SK-N-SH treated with all-trans-retinoic acid at 6 μM for 48 hours (cell line): ENCODE measurements at regions not wholly inside any gene's neighbourhood (a gene's known extent, or its start where the extent isn't known, plus 50 kb on each side); places are given as distances from the start of the nearest gene placed in this dataset.

Source experiments
- ATAC-seq: fragments of 200-7000 bp; cut with Tn5 transposase; 3 replicates; pipeline ENCODE4 v1.9.1; 2020; ENCODE audit warnings: mild to moderate bottlenecking, moderate library complexity
- ARNTL ChIP-seq: fragments of 450-650 bp; formaldehyde crosslinking; IDR thresholded peaks from 2 replicates; pipeline ENCODE4 v1.5.0; 2020; ENCODE audit warnings: low read depth, mild to moderate bottlenecking, moderate library complexity, borderline replicate concordance
- BACH2 ChIP-seq: fragments of 250-450 bp; sonication (Bioruptor Pico); IDR thresholded peaks from 2 replicates; pipeline ENCODE4 v1.9.0; 2021; ENCODE audit warnings: mild to moderate bottlenecking, borderline replicate concordance
- ESRRG ChIP-seq: fragments of 250-450 bp; sonication (Bioruptor Pico); IDR thresholded peaks from 2 replicates; pipeline ENCODE4 v1.6.1; 2021; ENCODE audit warnings: mild to moderate bottlenecking
- GLIS3 ChIP-seq: fragments of 250-450 bp; sonication (Bioruptor Pico); IDR thresholded peaks from 2 replicates; pipeline ENCODE4 v1.5.0; 2020; ENCODE audit warnings: mild to moderate bottlenecking, moderate library complexity
- OSR1 ChIP-seq: fragments of 250-450 bp; sonication (Bioruptor Pico); IDR thresholded peaks from 2 replicates; pipeline ENCODE4 v1.8.0; 2022; ENCODE audit warnings: moderate library complexity, mild to moderate bottlenecking, inconsistent platforms
- PPARA ChIP-seq: fragments of 250-450 bp; sonication (Bioruptor Pico); IDR thresholded peaks from 2 replicates; pipeline ENCODE4 v1.5.0; 2020; ENCODE audit warnings: mild to moderate bottlenecking, borderline replicate concordance
- RARB ChIP-seq: fragments of 250-450 bp; sonication (Bioruptor Pico); IDR thresholded peaks from 2 replicates; pipeline ENCODE4 v1.8.0; 2021; ENCODE audit warnings: mild to moderate bottlenecking, moderate library complexity
- SNAI2 ChIP-seq: fragments of 250-450 bp; sonication (Bioruptor Pico); IDR thresholded peaks from 2 replicates; pipeline ENCODE4 v1.5.0; 2020; ENCODE audit warnings: mild to moderate bottlenecking, moderate library complexity
- TOX ChIP-seq: fragments of 250-450 bp; sonication (Bioruptor Pico); IDR thresholded peaks from 2 replicates; pipeline ENCODE4 v1.8.0; 2021; ENCODE audit warnings: mild to moderate bottlenecking, moderate library complexity, borderline replicate concordance
- ZC3H10 ChIP-seq: fragments of 250-450 bp; sonication (Bioruptor Pico); IDR thresholded peaks from 2 replicates; pipeline ENCODE4 v1.5.1; 2021; ENCODE audit warnings: mild to moderate bottlenecking, moderate library complexity
- ZFP3 ChIP-seq: fragments of 250-450 bp; sonication (Bioruptor Pico); IDR thresholded peaks from 2 replicates; pipeline ENCODE4 v1.5.0; 2020; ENCODE audit warnings: mild to moderate bottlenecking, moderate library complexity
- ZFP30 ChIP-seq: fragments of 450-650 bp; formaldehyde crosslinking; IDR thresholded peaks from 2 replicates; pipeline ENCODE4 v1.5.0; 2022; ENCODE audit warnings: mild to moderate bottlenecking, moderate library complexity
- ZNF565 ChIP-seq: fragments of 450-650 bp; formaldehyde crosslinking; conservative IDR thresholded peaks from 2 replicates; pipeline ENCODE4 v1.5.0; 2020; ENCODE audit warnings: low read depth, mild to moderate bottlenecking, moderate library complexity
- ZNF70 ChIP-seq: fragments of 450-650 bp; formaldehyde crosslinking; IDR thresholded peaks from 2 replicates; pipeline ENCODE4 v1.5.0; 2020; ENCODE audit warnings: mild to moderate bottlenecking, moderate library complexity
- ZNF8 ChIP-seq: fragments of 450-650 bp; formaldehyde crosslinking; IDR thresholded peaks from 2 replicates; pipeline ENCODE4 v1.5.0; 2020; ENCODE audit warnings: mild to moderate bottlenecking, moderate library complexity
- TF ChIP-seq, protein P1 (sequence below): fragments of 250-450 bp; sonication (Bioruptor Pico); IDR thresholded peaks from 2 replicates; pipeline ENCODE4 v1.5.1; 2021; ENCODE audit warnings: mild to moderate bottlenecking, moderate library complexity
- TF ChIP-seq, protein P2 (sequence below): fragments of 250-450 bp; sonication (Bioruptor Pico); IDR thresholded peaks from 2 replicates; pipeline ENCODE4 v1.8.0; 2021; ENCODE audit warnings: low read depth, mild to moderate bottlenecking, moderate library complexity, borderline replicate concordance
- TF ChIP-seq, protein P3 (sequence below): fragments of 250-450 bp; sonication (Bioruptor Pico); IDR thresholded peaks from 2 replicates; pipeline ENCODE4 v1.5.0; 2020; ENCODE audit warnings: mild to moderate bottlenecking, moderate library complexity
- TF ChIP-seq, protein P4 (sequence below): fragments of 250-450 bp; sonication (Bioruptor Pico); IDR thresholded peaks from 2 replicates; pipeline ENCODE4 v1.5.1; 2020; ENCODE audit warnings: low read depth, mild to moderate bottlenecking, moderate library complexity
- TF ChIP-seq, protein P5 (sequence below): fragments of 250-450 bp; sonication (Bioruptor Pico); IDR thresholded peaks from 2 replicates; pipeline ENCODE4 v1.8.0; 2020; ENCODE audit warnings: mild to moderate bottlenecking, moderate library complexity, borderline replicate concordance

DNA sequence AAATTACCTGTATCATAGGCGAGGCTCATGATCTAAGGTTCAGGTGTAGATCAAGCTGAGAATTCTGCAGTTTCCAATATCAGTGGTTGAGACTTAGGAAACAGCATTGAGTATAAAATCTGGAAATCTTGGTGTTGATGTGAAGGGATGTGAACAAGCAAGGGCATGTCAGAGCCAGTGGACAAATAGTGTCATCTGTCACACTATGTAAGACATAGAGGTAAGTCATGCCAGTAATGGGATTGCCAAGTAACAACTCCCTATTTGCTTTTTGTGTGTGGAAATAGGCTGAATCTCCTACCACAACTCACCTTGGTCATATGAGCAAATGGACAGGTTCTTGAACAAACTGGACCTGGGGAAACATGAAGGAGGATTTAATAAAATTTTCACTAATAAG is 334.5 kb upstream of the EMCN start:
- no peak for TF ChIP-seq ZNF565 (CRISPR knock-in tag)
- TF ChIP-seq, protein P1, sequence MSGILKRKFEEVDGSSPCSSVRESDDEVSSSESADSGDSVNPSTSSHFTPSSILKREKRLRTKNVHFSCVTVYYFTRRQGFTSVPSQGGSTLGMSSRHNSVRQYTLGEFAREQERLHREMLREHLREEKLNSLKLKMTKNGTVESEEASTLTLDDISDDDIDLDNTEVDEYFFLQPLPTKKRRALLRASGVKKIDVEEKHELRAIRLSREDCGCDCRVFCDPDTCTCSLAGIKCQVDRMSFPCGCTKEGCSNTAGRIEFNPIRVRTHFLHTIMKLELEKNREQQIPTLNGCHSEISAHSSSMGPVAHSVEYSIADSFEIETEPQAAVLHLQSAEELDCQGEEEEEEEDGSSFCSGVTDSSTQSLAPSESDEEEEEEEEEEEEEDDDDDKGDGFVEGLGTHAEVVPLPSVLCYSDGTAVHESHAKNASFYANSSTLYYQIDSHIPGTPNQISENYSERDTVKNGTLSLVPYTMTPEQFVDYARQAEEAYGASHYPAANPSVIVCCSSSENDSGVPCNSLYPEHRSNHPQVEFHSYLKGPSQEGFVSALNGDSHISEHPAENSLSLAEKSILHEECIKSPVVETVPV: no peak
- TF ChIP-seq ZNF70 (CRISPR knock-in tag): no peak
- no peak for TF ChIP-seq ZNF8
- TF ChIP-seq, protein P2, sequence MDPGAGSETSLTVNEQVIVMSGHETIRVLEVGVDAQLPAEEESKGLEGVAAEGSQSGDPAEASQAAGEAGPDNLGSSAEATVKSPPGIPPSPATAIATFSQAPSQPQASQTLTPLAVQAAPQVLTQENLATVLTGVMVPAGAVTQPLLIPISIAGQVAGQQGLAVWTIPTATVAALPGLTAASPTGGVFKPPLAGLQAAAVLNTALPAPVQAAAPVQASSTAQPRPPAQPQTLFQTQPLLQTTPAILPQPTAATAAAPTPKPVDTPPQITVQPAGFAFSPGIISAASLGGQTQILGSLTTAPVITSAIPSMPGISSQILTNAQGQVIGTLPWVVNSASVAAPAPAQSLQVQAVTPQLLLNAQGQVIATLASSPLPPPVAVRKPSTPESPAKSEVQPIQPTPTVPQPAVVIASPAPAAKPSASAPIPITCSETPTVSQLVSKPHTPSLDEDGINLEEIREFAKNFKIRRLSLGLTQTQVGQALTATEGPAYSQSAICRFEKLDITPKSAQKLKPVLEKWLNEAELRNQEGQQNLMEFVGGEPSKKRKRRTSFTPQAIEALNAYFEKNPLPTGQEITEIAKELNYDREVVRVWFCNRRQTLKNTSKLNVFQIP: no peak
- TF ChIP-seq OSR1 (CRISPR knock-in tag): no peak
- no peak for TF ChIP-seq ZC3H10 (CRISPR knock-in tag)
- no peak for TF ChIP-seq BACH2 (CRISPR knock-in tag)
- no peak for TF ChIP-seq SNAI2 (CRISPR knock-in tag)
- TF ChIP-seq ESRRG: no peak
- no peak for TF ChIP-seq GLIS3 (CRISPR knock-in tag)
- TF ChIP-seq TOX (CRISPR knock-in tag): no peak
- TF ChIP-seq ZFP3 (CRISPR knock-in tag): no peak
- TF ChIP-seq, protein P3, sequence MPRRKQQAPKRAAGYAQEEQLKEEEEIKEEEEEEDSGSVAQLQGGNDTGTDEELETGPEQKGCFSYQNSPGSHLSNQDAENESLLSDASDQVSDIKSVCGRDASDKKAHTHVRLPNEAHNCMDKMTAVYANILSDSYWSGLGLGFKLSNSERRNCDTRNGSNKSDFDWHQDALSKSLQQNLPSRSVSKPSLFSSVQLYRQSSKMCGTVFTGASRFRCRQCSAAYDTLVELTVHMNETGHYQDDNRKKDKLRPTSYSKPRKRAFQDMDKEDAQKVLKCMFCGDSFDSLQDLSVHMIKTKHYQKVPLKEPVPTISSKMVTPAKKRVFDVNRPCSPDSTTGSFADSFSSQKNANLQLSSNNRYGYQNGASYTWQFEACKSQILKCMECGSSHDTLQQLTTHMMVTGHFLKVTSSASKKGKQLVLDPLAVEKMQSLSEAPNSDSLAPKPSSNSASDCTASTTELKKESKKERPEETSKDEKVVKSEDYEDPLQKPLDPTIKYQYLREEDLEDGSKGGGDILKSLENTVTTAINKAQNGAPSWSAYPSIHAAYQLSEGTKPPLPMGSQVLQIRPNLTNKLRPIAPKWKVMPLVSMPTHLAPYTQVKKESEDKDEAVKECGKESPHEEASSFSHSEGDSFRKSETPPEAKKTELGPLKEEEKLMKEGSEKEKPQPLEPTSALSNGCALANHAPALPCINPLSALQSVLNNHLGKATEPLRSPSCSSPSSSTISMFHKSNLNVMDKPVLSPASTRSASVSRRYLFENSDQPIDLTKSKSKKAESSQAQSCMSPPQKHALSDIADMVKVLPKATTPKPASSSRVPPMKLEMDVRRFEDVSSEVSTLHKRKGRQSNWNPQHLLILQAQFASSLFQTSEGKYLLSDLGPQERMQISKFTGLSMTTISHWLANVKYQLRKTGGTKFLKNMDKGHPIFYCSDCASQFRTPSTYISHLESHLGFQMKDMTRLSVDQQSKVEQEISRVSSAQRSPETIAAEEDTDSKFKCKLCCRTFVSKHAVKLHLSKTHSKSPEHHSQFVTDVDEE (CRISPR knock-in tag): no peak
- TF ChIP-seq ZFP30 (CRISPR knock-in tag): no peak
- TF ChIP-seq RARB: no peak
- ATAC-seq: no peak

DNA sequence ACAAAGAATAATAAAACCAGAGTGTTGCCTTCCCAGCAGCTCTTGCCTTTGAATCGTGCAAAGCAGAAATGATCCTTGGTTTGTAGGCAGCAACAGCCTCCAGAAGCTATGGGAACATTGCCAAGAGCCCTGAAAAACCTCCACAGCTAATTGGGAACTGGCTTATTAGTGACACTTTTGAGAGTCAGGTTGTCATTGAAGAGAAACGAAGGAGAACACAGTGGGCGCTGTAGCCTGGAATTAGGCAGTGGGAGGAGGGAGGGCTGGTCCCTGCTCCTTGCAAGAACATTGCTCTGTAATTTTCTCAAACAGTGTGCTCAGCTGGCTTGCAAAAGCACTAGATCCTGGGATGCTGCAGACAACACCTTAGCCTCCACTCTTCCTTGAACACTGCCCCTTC is 331.5 kb upstream of the EMCN start:
- TF ChIP-seq, protein P4, sequence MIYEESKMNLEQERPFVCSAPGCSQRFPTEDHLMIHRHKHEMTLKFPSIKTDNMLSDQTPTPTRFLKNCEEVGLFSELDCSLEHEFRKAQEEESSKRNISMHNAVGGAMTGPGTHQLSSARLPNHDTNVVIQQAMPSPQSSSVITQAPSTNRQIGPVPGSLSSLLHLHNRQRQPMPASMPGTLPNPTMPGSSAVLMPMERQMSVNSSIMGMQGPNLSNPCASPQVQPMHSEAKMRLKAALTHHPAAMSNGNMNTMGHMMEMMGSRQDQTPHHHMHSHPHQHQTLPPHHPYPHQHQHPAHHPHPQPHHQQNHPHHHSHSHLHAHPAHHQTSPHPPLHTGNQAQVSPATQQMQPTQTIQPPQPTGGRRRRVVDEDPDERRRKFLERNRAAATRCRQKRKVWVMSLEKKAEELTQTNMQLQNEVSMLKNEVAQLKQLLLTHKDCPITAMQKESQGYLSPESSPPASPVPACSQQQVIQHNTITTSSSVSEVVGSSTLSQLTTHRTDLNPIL (CRISPR knock-in tag): no peak
- TF ChIP-seq ZFP3 (CRISPR knock-in tag) (no peak), RARB (no peak), TOX (CRISPR knock-in tag) (no peak), ARNTL (no peak), ZNF565 (CRISPR knock-in tag) (no peak), ZNF70 (CRISPR knock-in tag) (no peak), GLIS3 (CRISPR knock-in tag) (no peak), BACH2 (CRISPR knock-in tag) (no peak), PPARA (CRISPR knock-in tag) (no peak)
- TF ChIP-seq, protein P5, sequence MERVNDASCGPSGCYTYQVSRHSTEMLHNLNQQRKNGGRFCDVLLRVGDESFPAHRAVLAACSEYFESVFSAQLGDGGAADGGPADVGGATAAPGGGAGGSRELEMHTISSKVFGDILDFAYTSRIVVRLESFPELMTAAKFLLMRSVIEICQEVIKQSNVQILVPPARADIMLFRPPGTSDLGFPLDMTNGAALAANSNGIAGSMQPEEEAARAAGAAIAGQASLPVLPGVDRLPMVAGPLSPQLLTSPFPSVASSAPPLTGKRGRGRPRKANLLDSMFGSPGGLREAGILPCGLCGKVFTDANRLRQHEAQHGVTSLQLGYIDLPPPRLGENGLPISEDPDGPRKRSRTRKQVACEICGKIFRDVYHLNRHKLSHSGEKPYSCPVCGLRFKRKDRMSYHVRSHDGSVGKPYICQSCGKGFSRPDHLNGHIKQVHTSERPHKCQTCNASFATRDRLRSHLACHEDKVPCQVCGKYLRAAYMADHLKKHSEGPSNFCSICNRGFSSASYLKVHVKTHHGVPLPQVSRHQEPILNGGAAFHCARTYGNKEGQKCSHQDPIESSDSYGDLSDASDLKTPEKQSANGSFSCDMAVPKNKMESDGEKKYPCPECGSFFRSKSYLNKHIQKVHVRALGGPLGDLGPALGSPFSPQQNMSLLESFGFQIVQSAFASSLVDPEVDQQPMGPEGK (CRISPR knock-in tag): no peak
- TF ChIP-seq, protein P3 (CRISPR knock-in tag): no peak
- TF ChIP-seq, protein P2: no peak
- TF ChIP-seq, protein P1: no peak
- ATAC-seq: no peak
